Cardiac muscle cell (in vitro differentiated cells and primary cell): ENCODE measurements at regions not wholly inside any gene's neighbourhood (a gene's known extent, or its start where the extent isn't known, plus 50 kb on each side); places are given as distances from the start of the nearest gene placed in this dataset.

Experiments used
- DNase-seq, 2 donors: peaks; one replicate each; pipeline versions ENCODE4 v3.0.0 to v3.0.0-alpha.2; 2010 to 2017; ENCODE audit warnings: low read depth in 1 of 2, low spot score in 1 of 2
- H3K27ac ChIP-seq: fragments of 200-600 bp; sonication (generic); 2 replicates; pipeline ENCODE4 v1.5.1; 2016
- H3K27me3 ChIP-seq: fragments of 200-600 bp; sonication (generic); 2 replicates; pipeline ENCODE4 v1.6.0; 2016; ENCODE audit warnings: control low read depth
- H3K36me3 ChIP-seq: fragments of 200-600 bp; sonication (generic); 2 replicates; pipeline ENCODE4 v1.5.1; 2016; ENCODE audit warnings: control low read depth
- H3K4me1 ChIP-seq: fragments of 200-600 bp; sonication (generic); 2 replicates; pipeline ENCODE4 v1.8.1; 2017; ENCODE audit warnings: low read depth, mild to moderate bottlenecking, mixed run types
- H3K4me3 ChIP-seq: fragments of 200-600 bp; sonication (generic); 2 replicates; pipeline ENCODE4 v1.5.1; 2016; ENCODE audit warnings: mild to moderate bottlenecking
- H3K9me3 ChIP-seq: fragments of 200-600 bp; sonication (generic); 2 replicates; pipeline ENCODE4 v1.5.1; 2017; ENCODE audit warnings: low read depth, mild to moderate bottlenecking, control low read depth
- CTCF ChIP-seq: IDR thresholded peaks from 2 replicates; pipeline ENCODE4 v1.5.1; 2012; ENCODE audit warnings: low read depth, mild to moderate bottlenecking, low read length

- no peak overlapping the region for H3K4me3 ChIP-seq
- no peaks in the 10 kb centered on the region for H3K27me3 ChIP-seq
- H3K36me3 ChIP-seq = no peaks in the 10 kb centered on the region
- no peak for DNase-seq
- no peak for TF ChIP-seq CTCF
- H3K27ac ChIP-seq = no peak overlapping the region
- H3K4me1 ChIP-seq = peaks cover 6% of the 10 kb centered on the region
- H3K9me3 ChIP-seq = no peaks in the 10 kb centered on the region
Observed at GRCh38 chr9:16172796-16173195, 620.0 kb downstream of the CCDC171 start.

- TF ChIP-seq CTCF = no peak
- no peak overlapping the region for H3K27ac ChIP-seq
- H3K36me3 ChIP-seq = no peaks in the 10 kb centered on the region
- no peaks in the 10 kb centered on the region for H3K27me3 ChIP-seq
- no peak for DNase-seq
- H3K4me1 ChIP-seq = peaks cover 6% of the 10 kb centered on the region
- no peak overlapping the region for H3K4me3 ChIP-seq
- no peaks in the 10 kb centered on the region for H3K9me3 ChIP-seq
Observed at GRCh38 chr9:16174915-16175314, 622.1 kb downstream of the CCDC171 start.

GRCh38 chr9:16175461-16175860, 622.6 kb downstream of the CCDC171 start:
- Histone ChIP-seq H3K27me3 (no peaks in the 10 kb centered on the region), H3K27ac (no peak overlapping the region), H3K36me3 (no peaks in the 10 kb centered on the region), H3K9me3 (no peaks in the 10 kb centered on the region), H3K4me1 (peaks cover 6% of the 10 kb centered on the region), H3K4me3 (no peak overlapping the region)
- no peak for TF ChIP-seq CTCF
- DNase-seq = no peak

GRCh38 chr9:16178294-16178693, 625.5 kb downstream of the CCDC171 start:
- Histone ChIP-seq H3K9me3 (no peaks in the 10 kb centered on the region), H3K36me3 (no peaks in the 10 kb centered on the region), H3K27ac (no peak overlapping the region), H3K4me1 (no peaks in the 10 kb centered on the region), H3K4me3 (no peak overlapping the region), H3K27me3 (peaks cover 4% of the 10 kb centered on the region)
- no peak for TF ChIP-seq CTCF
- no peak for DNase-seq

- peaks cover 4% of the 10 kb centered on the region for H3K27me3 ChIP-seq
- H3K4me3 ChIP-seq = no peak overlapping the region
- H3K4me1 ChIP-seq = no peaks in the 10 kb centered on the region
- no peak for DNase-seq
- no peaks in the 10 kb centered on the region for H3K36me3 ChIP-seq
- no peaks in the 10 kb centered on the region for H3K9me3 ChIP-seq
- TF ChIP-seq CTCF = no peak
- H3K27ac ChIP-seq = no peak overlapping the region
Observed at GRCh38 chr9:16179566-16179965, 626.7 kb downstream of the CCDC171 start.

- H3K36me3 ChIP-seq = no peaks in the 10 kb centered on the region
- TF ChIP-seq CTCF = no peak
Observed at GRCh38 chr9:16180091-16180490, 627.2 kb downstream of the CCDC171 start.

More at GRCh38 chr9:16180091-16180490, 627.2 kb downstream of the CCDC171 start:
- no peaks in the 10 kb centered on the region for H3K4me1 ChIP-seq
- H3K4me3 ChIP-seq = no peak overlapping the region
- H3K27me3 ChIP-seq = peaks cover 4% of the 10 kb centered on the region
- no peaks in the 10 kb centered on the region for H3K9me3 ChIP-seq
- H3K27ac ChIP-seq = no peak overlapping the region
- peak in 1 of 2 donors; percentile 38 for DNase-seq
